ENCODE measurements at regions not wholly inside any gene's neighbourhood (a gene's known extent, or its start where the extent isn't known, plus 50 kb on each side); places are given as distances from the start of the nearest gene placed in this dataset.

DNA sequence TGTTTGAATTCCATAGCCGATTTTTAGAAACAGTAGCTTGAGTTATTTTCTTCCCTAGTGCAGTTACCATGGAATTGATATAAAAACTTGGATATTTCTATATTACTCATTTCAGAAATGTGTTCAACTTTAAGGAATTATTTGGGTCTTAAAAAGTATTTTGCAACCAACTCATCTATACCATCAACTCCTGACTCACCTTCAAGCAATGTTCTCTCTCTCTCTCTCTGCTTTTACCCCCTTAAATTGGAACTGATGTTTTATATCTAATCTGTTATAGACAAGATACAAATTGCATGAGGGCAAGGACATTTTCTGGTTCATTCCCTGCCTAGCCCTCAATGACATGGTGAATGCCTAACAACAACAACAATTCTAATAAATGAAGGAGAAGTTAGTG is 214.7 kb upstream of the NRIP1 start:
- TF ChIP-seq, protein P1, sequence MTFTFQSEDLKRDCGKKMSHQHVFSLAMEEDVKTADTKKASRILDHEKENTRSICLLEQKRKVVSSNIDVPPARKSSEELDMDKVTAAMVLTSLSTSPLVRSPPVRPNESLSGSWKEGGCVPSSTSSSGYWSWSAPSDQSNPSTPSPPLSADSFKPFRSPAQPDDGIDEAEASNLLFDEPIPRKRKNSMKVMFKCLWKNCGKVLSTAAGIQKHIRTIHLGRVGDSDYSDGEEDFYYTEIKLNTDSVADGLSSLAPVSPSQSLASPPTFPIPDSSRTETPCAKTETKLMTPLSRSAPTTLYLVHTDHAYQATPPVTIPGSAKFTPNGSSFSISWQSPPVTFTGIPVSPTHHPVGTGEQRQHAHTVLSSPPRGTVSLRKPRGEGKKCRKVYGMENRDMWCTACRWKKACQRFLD (tag by site-specific recombination; IDR thresholded peaks at IDR 0.05), result no peak
- no peak for TF ChIP-seq ZNF266 (tag by site-specific recombination; IDR thresholded peaks at IDR 0.05; ENCODE audit: low read depth)
- TF ChIP-seq ZNF214 (tag by site-specific recombination; IDR thresholded peaks at IDR 0.05; ENCODE audit: borderline replicate concordance), result no peak
- TF ChIP-seq ZNF19 (tag by site-specific recombination; IDR thresholded peaks at IDR 0.05; ENCODE audit: low read depth), result no peak
- no peak for TF ChIP-seq GLIS1 (tag by site-specific recombination; IDR thresholded peaks at IDR 0.05)
- TF ChIP-seq ZNF416 (tag by site-specific recombination; IDR thresholded peaks at IDR 0.05), result no peak
- ChIA-PET CTCF (interaction anchor here (0.6 kb wide), 1 partner anchor 33 kb away, joined by 3 read pairs; no protein-coding TSS in a partner anchor), POLR2A (no interaction called here)
- no peaks in the 10 kb centered on the region for H3K9me3 ChIP-seq (ENCODE audit: control insufficient read depth, insufficient read depth, low read depth, low read length)
- no peak overlapping the region for H3K4me3 ChIP-seq (ENCODE audit: low read depth, low read length)
- no peaks in the 10 kb centered on the region for H3K4me1 ChIP-seq (ENCODE audit: control insufficient read depth, insufficient read depth, low read length)
- H3K27ac ChIP-seq (ENCODE audit: extremely low read depth, low read depth, low read length), result no peak overlapping the region
- no peaks in the 10 kb centered on the region for H3K36me3 ChIP-seq (ENCODE audit: control insufficient read depth in 2 of 2, insufficient read depth in 1 of 2, low read length in 2 of 2)

DNA sequence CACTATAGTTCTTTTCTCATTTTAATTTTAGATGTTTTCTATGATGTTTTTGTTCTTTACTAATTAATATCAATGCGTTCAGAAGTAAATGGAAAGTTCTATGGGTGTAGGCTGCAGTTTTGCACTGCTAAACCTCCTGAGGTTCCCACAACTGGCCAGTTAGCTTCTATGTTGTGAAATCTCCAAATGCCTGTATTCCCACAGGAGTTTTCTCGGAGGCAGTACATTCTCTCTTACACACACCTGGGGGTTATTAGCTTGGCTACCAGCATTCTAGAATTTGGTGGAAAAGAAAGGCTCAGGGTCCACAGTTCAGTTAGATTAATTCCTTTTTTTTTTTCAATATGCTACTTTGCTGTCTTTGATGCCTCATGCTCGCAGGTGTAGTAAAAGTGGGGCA is 216.9 kb upstream of the NRIP1 start:
- H3K4me1 ChIP-seq (ENCODE audit: control insufficient read depth, insufficient read depth, low read length), result no peaks in the 10 kb centered on the region
- ChIA-PET CTCF (interaction anchor here (0.7 kb wide), 1 partner anchor 47 kb away, joined by 4 read pairs; no protein-coding TSS in a partner anchor), POLR2A (no interaction called here)
- H3K36me3 ChIP-seq (ENCODE audit: control insufficient read depth in 2 of 2, insufficient read depth in 1 of 2, low read length in 2 of 2), result no peaks in the 10 kb centered on the region
- no peak overlapping the region for H3K27ac ChIP-seq (ENCODE audit: extremely low read depth, low read depth, low read length)
- H3K9me3 ChIP-seq (ENCODE audit: control insufficient read depth, insufficient read depth, low read depth, low read length), result no peaks in the 10 kb centered on the region
- no peak overlapping the region for H3K4me3 ChIP-seq (ENCODE audit: low read depth, low read length)
- TF ChIP-seq ZNF529 (tag by site-specific recombination; IDR thresholded peaks at IDR 0.05; ENCODE audit: insufficient replicate concordance), result no peak
- TF ChIP-seq ZBTB8A (tag by site-specific recombination; IDR thresholded peaks at IDR 0.05), result no peak
- TF ChIP-seq ZIC2 (tag by site-specific recombination; IDR thresholded peaks at IDR 0.05), result no peak
- TF ChIP-seq ZNF239 (tag by site-specific recombination; IDR thresholded peaks at IDR 0.05), result no peak
- TF ChIP-seq ZSCAN23 (tag by site-specific recombination; IDR thresholded peaks at IDR 0.05), result no peak
- TF ChIP-seq, protein P2, sequence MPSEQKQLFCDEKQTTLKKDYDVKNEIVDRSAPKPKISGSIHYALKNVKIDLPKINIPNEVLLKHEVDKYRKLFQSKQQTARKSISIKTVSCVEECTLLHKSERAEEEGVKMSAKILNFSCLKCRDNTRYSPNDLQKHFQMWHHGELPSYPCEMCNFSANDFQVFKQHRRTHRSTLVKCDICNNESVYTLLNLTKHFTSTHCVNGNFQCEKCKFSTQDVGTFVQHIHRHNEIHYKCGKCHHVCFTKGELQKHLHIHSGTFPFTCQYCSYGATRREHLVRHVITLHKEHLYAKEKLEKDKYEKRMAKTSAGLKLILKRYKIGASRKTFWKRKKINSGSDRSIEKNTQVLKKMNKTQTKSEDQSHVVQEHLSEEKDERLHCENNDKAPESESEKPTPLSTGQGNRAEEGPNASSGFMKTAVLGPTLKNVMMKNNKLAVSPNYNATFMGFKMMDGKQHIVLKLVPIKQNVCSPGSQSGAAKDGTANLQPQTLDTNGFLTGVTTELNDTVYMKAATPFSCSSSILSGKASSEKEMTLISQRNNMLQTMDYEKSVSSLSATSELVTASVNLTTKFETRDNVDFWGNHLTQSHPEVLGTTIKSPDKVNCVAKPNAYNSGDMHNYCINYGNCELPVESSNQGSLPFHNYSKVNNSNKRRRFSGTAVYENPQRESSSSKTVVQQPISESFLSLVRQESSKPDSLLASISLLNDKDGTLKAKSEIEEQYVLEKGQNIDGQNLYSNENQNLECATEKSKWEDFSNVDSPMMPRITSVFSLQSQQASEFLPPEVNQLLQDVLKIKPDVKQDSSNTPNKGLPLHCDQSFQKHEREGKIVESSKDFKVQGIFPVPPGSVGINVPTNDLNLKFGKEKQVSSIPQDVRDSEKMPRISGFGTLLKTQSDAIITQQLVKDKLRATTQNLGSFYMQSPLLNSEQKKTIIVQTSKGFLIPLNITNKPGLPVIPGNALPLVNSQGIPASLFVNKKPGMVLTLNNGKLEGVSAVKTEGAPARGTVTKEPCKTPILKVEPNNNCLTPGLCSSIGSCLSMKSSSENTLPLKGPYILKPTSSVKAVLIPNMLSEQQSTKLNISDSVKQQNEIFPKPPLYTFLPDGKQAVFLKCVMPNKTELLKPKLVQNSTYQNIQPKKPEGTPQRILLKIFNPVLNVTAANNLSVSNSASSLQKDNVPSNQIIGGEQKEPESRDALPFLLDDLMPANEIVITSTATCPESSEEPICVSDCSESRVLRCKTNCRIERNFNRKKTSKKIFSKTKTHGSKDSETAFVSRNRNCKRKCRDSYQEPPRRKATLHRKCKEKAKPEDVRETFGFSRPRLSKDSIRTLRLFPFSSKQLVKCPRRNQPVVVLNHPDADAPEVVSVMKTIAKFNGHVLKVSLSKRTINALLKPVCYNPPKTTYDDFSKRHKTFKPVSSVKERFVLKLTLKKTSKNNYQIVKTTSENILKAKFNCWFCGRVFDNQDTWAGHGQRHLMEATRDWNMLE (tag by site-specific recombination; conservative IDR thresholded peaks at IDR 0.05; ENCODE audit: low read depth), result no peak
- TF ChIP-seq SALL2 (tag by site-specific recombination; IDR thresholded peaks at IDR 0.05; ENCODE audit: borderline replicate concordance), result no peak
- TF ChIP-seq KLF1 (tag by site-specific recombination; IDR thresholded peaks at IDR 0.05), result no peak

DNA sequence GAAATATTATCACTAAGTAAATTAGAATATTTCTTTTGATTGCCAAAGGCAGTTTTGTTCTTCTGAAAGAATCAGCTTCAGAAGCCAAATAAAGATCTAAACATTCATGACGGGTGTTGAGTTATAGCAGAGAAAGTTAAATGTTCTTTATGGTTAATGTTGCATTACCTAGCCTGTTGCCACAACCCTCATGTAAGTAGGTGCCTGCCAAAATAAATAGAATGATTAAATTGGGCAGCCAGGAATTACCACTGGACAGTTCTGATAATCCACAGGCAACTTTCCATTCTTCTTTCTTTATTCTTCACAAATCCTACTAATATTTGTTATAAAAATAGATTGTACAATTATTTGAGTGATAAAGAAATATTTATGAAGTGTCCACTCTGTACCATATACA is 217.9 kb upstream of the NRIP1 start:
- no peaks in the 10 kb centered on the region for H3K36me3 ChIP-seq (ENCODE audit: control insufficient read depth in 2 of 2, insufficient read depth in 1 of 2, low read length in 2 of 2)
- ChIA-PET POLR2A (no interaction called here), CTCF (no interaction called here)
- H3K4me3 ChIP-seq (ENCODE audit: low read depth, low read length), result no peak overlapping the region
- no peaks in the 10 kb centered on the region for H3K9me3 ChIP-seq (ENCODE audit: control insufficient read depth, insufficient read depth, low read depth, low read length)
- H3K4me1 ChIP-seq (ENCODE audit: control insufficient read depth, insufficient read depth, low read length), result no peaks in the 10 kb centered on the region
- no peak overlapping the region for H3K27ac ChIP-seq (ENCODE audit: extremely low read depth, low read depth, low read length)
- TF ChIP-seq, protein P3, sequence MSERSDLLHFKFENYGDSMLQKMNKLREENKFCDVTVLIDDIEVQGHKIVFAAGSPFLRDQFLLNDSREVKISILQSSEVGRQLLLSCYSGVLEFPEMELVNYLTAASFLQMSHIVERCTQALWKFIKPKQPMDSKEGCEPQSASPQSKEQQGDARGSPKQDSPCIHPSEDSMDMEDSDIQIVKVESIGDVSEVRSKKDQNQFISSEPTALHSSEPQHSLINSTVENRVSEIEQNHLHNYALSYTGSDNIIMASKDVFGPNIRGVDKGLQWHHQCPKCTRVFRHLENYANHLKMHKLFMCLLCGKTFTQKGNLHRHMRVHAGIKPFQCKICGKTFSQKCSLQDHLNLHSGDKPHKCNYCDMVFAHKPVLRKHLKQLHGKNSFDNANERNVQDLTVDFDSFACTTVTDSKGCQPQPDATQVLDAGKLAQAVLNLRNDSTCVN (tag by site-specific recombination; optimal IDR thresholded peaks at IDR 0.05), result no peak
- TF ChIP-seq, protein P4, sequence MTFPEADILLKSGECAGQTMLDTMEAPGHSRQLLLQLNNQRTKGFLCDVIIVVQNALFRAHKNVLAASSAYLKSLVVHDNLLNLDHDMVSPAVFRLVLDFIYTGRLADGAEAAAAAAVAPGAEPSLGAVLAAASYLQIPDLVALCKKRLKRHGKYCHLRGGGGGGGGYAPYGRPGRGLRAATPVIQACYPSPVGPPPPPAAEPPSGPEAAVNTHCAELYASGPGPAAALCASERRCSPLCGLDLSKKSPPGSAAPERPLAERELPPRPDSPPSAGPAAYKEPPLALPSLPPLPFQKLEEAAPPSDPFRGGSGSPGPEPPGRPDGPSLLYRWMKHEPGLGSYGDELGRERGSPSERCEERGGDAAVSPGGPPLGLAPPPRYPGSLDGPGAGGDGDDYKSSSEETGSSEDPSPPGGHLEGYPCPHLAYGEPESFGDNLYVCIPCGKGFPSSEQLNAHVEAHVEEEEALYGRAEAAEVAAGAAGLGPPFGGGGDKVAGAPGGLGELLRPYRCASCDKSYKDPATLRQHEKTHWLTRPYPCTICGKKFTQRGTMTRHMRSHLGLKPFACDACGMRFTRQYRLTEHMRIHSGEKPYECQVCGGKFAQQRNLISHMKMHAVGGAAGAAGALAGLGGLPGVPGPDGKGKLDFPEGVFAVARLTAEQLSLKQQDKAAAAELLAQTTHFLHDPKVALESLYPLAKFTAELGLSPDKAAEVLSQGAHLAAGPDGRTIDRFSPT (tag by site-specific recombination; IDR thresholded peaks at IDR 0.05), result no peak
- TF ChIP-seq ZNF768 (tag by site-specific recombination; IDR thresholded peaks at IDR 0.05) (no peak), ZNF596 (tag by site-specific recombination; IDR thresholded peaks at IDR 0.05) (no peak), ZNF571 (tag by site-specific recombination; IDR thresholded peaks at IDR 0.05) (no peak), ZNF274 (IDR thresholded peaks at IDR 0.05; ENCODE audit: low read length) (no peak), ZNF274 (tag by site-specific recombination; IDR thresholded peaks at IDR 0.05; ENCODE audit: borderline replicate concordance) (no peak), ZFP41 (tag by site-specific recombination; IDR thresholded peaks at IDR 0.05; ENCODE audit: borderline replicate concordance) (no peak)
- TF ChIP-seq, protein P5, sequence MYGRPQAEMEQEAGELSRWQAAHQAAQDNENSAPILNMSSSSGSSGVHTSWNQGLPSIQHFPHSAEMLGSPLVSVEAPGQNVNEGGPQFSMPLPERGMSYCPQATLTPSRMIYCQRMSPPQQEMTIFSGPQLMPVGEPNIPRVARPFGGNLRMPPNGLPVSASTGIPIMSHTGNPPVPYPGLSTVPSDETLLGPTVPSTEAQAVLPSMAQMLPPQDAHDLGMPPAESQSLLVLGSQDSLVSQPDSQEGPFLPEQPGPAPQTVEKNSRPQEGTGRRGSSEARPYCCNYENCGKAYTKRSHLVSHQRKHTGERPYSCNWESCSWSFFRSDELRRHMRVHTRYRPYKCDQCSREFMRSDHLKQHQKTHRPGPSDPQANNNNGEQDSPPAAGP (tag by site-specific recombination; IDR thresholded peaks at IDR 0.05), result no peak

All from HEK293 (cell line).